GM21526 (cell line): ENCODE measurements at regions not wholly inside any gene's neighbourhood (a gene's known extent, or its start where the extent isn't known, plus 50 kb on each side); places are given as distances from the start of the nearest gene placed in this dataset.

Experiments used
- ATAC-seq: cut with Tn5 transposase; IDR thresholded peaks from one replicate; pipeline ENCODE4 v1.9.1; 2021; ENCODE audit warnings: moderate library complexity; ENCODE audit not compliant: unreplicated experiment, low FRiP score

- ATAC-seq, result no peak
These were observed 261.9 kb upstream of the SALL3 start for GRCh38 chr18:78717766-78718150.

GRCh38 chr18:78719821-78720220 is 259.8 kb upstream of the SALL3 start:
- no peak for ATAC-seq

- ATAC-seq, result no peak
These were observed 259.0 kb upstream of the SALL3 start for GRCh38 chr18:78720456-78721237.

GRCh38 chr18:78721238-78721875 is 258.3 kb upstream of the SALL3 start:
- ATAC-seq, result no peak

- ATAC-seq, result no peak
These were observed 257.6 kb upstream of the SALL3 start for GRCh38 chr18:78721981-78722380.

- no peak for ATAC-seq
These were observed 257.2 kb upstream of the SALL3 start for GRCh38 chr18:78722386-78722785.

GRCh38 chr18:78722929-78723710 is 256.5 kb upstream of the SALL3 start:
- no peak for ATAC-seq

GRCh38 chr18:78724214-78724914 is 255.3 kb upstream of the SALL3 start:
- no peak for ATAC-seq

- ATAC-seq, result no peak
These were observed 254.2 kb upstream of the SALL3 start for GRCh38 chr18:78725426-78725825.

- ATAC-seq, result no peak
These were observed 253.1 kb upstream of the SALL3 start for GRCh38 chr18:78726326-78727056.

GRCh38 chr18:78727057-78727739 is 252.4 kb upstream of the SALL3 start:
- ATAC-seq, result no peak

GRCh38 chr18:78727877-78728783 is 251.5 kb upstream of the SALL3 start:
- ATAC-seq, result no peak

GRCh38 chr18:78728784-78729467 is 250.7 kb upstream of the SALL3 start:
- no peak for ATAC-seq

- no peak for ATAC-seq
These were observed 249.1 kb upstream of the SALL3 start for GRCh38 chr18:78730546-78730945.

GRCh38 chr18:78731016-78731397 is 248.6 kb upstream of the SALL3 start:
- ATAC-seq, result no peak

- ATAC-seq, result no peak
These were observed 248.1 kb upstream of the SALL3 start for GRCh38 chr18:78731398-78732032.
